ENCODE measurements at regions not wholly inside any gene's neighbourhood (a gene's known extent, or its start where the extent isn't known, plus 50 kb on each side); places are given as distances from the start of the nearest gene placed in this dataset.

GRCh38 chr18:29007986-29008654, 831.2 kb upstream of the CDH2 start:
- Mint-ChIP-seq H3K4me1 (no peaks in the 10 kb centered on the region), H3K27ac (no peak overlapping the region), H3K4me3 (no peak overlapping the region), H3K27me3 (no peaks in the 10 kb centered on the region), H3K36me3 (peaks cover 0 to 3% (median 0%) of the 10 kb centered on the region in 5 donors), H3K9me3 (peaks cover 1 to 18% (median 6%) of the 10 kb centered on the region in 11 donors)
- no peaks in the 10 kb centered on the region for H3K9me3 ChIP-seq (ENCODE audit: control insufficient read depth in 2 of 3, low read length in 3 of 3)
- H3K4me3 ChIP-seq (ENCODE audit: low read length) = no peak overlapping the region
- no peaks in the 10 kb centered on the region for H3K4me1 ChIP-seq (ENCODE audit: control insufficient read depth in 2 of 2, insufficient read depth in 2 of 2, low read length in 2 of 2)
- intact Hi-C loops (cut with micrococcal nuclease) = loop anchor here (10.0 kb wide), 1 partner anchor 63 kb away; no protein-coding TSS in a partner anchor
- no peaks in the 10 kb centered on the region for H3K36me3 ChIP-seq (ENCODE audit: control insufficient read depth in 2 of 3, insufficient read depth in 3 of 3, low read length in 3 of 3)
- DNase-seq (no peak), ATAC-seq (no peak)
- ChIA-PET CTCF (no interaction called here), POLR2A (no interaction called here)
- H3K27me3 ChIP-seq (ENCODE audit: control insufficient read depth in 2 of 2, insufficient read depth in 2 of 2, low read length in 2 of 2) = no peaks in the 10 kb centered on the region
- no peak overlapping the region for H3K27ac ChIP-seq (ENCODE audit: low read depth, low read length)

- no peak overlapping the region for H3K27ac Mint-ChIP-seq
- no peak for ATAC-seq
- Histone ChIP-seq H3K4me1 (ENCODE audit: control insufficient read depth in 2 of 2, insufficient read depth in 2 of 2, low read length in 2 of 2) (no peaks in the 10 kb centered on the region), H3K27me3 (ENCODE audit: control insufficient read depth in 2 of 2, insufficient read depth in 2 of 2, low read length in 2 of 2) (no peaks in the 10 kb centered on the region), H3K4me3 (ENCODE audit: low read length) (no peak overlapping the region), H3K9me3 (ENCODE audit: control insufficient read depth in 2 of 3, low read length in 3 of 3) (peaks cover 0 to 4% (median 0%) of the 10 kb centered on the region in 3 experiments), H3K36me3 (ENCODE audit: control insufficient read depth in 2 of 3, insufficient read depth in 3 of 3, low read length in 3 of 3) (no peaks in the 10 kb centered on the region), H3K27ac (ENCODE audit: low read depth, low read length) (no peak overlapping the region)
- ChIA-PET POLR2A (no interaction called here), CTCF (no interaction called here)
- peaks cover 0 to 23% (median 6%) of the 10 kb centered on the region in 11 donors for H3K9me3 Mint-ChIP-seq
- H3K4me1 Mint-ChIP-seq = no peaks in the 10 kb centered on the region
- peaks cover 0 to 4% (median 0%) of the 10 kb centered on the region in 5 donors for H3K36me3 Mint-ChIP-seq
- DNase-seq = no peak
- H3K27me3 Mint-ChIP-seq = no peaks in the 10 kb centered on the region
- H3K4me3 Mint-ChIP-seq = no peak overlapping the region
- intact Hi-C loops (cut with micrococcal nuclease) = loop anchor here (10.0 kb wide), 1 partner anchor 60 kb away; no protein-coding TSS in a partner anchor
Measured at GRCh38 chr18:29004921-29005320, 828.0 kb upstream of the CDH2 start.

- ChIA-PET CTCF (no interaction called here), POLR2A (no interaction called here)
- ATAC-seq = no peak
- Histone ChIP-seq H3K27me3 (ENCODE audit: control insufficient read depth in 2 of 2, insufficient read depth in 2 of 2, low read length in 2 of 2) (no peaks in the 10 kb centered on the region), H3K4me3 (ENCODE audit: low read length) (no peak overlapping the region), H3K36me3 (ENCODE audit: control insufficient read depth in 2 of 3, insufficient read depth in 3 of 3, low read length in 3 of 3) (no peaks in the 10 kb centered on the region), H3K27ac (ENCODE audit: low read depth, low read length) (no peak overlapping the region), H3K9me3 (ENCODE audit: control insufficient read depth in 2 of 3, low read length in 3 of 3) (peaks cover 0 to 4% (median 0%) of the 10 kb centered on the region in 3 experiments), H3K4me1 (ENCODE audit: control insufficient read depth in 2 of 2, insufficient read depth in 2 of 2, low read length in 2 of 2) (no peaks in the 10 kb centered on the region)
- Mint-ChIP-seq H3K9me3 (peaks cover 0 to 24% (median 7%) of the 10 kb centered on the region in 11 donors), H3K36me3 (peaks cover 0 to 4% (median 0%) of the 10 kb centered on the region in 5 donors), H3K4me1 (no peaks in the 10 kb centered on the region), H3K27ac (no peak overlapping the region), H3K4me3 (no peak overlapping the region), H3K27me3 (no peaks in the 10 kb centered on the region)
- intact Hi-C loops (cut with micrococcal nuclease) = loop anchor here (10.0 kb wide), 1 partner anchor 58 kb away; no protein-coding TSS in a partner anchor
- no peak for DNase-seq
Measured at GRCh38 chr18:29003194-29003593, 826.3 kb upstream of the CDH2 start.

DNA sequence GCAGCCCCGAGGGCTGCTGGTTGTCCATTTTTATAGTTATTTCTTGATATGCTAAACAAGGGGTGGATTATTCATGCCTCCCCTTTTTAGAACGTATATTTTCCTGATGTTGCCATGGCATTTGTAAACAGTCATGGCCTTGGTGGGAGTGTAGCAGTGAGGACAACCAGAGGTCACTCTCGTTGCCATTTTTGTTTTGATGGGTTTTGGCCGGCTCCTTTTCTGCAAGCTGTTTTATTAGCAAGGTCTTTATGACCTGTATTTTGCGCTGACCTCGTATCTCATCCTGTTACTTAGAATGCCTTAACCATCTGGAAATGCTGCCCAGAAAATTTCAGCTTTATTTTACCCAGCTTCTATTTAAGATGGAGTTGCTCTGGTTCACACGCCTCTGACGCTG, 825.8 kb upstream of the CDH2 start:
- intact Hi-C loops (cut with micrococcal nuclease) = loop anchor here (10.0 kb wide), 1 partner anchor 58 kb away; no protein-coding TSS in a partner anchor
- ATAC-seq (no peak), DNase-seq (no peak)
- peaks cover 0 to 24% (median 7%) of the 10 kb centered on the region in 11 donors for H3K9me3 Mint-ChIP-seq
- Histone ChIP-seq H3K27ac (ENCODE audit: low read depth, low read length) (no peak overlapping the region), H3K36me3 (ENCODE audit: control insufficient read depth in 2 of 3, insufficient read depth in 3 of 3, low read length in 3 of 3) (no peaks in the 10 kb centered on the region), H3K4me3 (ENCODE audit: low read length) (no peak overlapping the region), H3K27me3 (ENCODE audit: control insufficient read depth in 2 of 2, insufficient read depth in 2 of 2, low read length in 2 of 2) (no peaks in the 10 kb centered on the region), H3K9me3 (ENCODE audit: control insufficient read depth in 2 of 3, low read length in 3 of 3) (peaks cover 0 to 4% (median 0%) of the 10 kb centered on the region in 3 experiments), H3K4me1 (ENCODE audit: control insufficient read depth in 2 of 2, insufficient read depth in 2 of 2, low read length in 2 of 2) (no peaks in the 10 kb centered on the region)
- ChIA-PET CTCF (no interaction called here), POLR2A (no interaction called here)
- H3K27ac Mint-ChIP-seq = no peak overlapping the region
- peaks cover 0 to 4% (median 0%) of the 10 kb centered on the region in 5 donors for H3K36me3 Mint-ChIP-seq
- no peaks in the 10 kb centered on the region for H3K27me3 Mint-ChIP-seq
- H3K4me1 Mint-ChIP-seq = no peaks in the 10 kb centered on the region
- H3K4me3 Mint-ChIP-seq = no peak overlapping the region

- Histone ChIP-seq H3K9me3 (ENCODE audit: control insufficient read depth in 2 of 3, low read length in 3 of 3) (peaks cover 0 to 4% (median 0%) of the 10 kb centered on the region in 3 experiments), H3K36me3 (ENCODE audit: control insufficient read depth in 2 of 3, insufficient read depth in 3 of 3, low read length in 3 of 3) (no peaks in the 10 kb centered on the region), H3K4me3 (ENCODE audit: low read length) (no peak overlapping the region), H3K27ac (ENCODE audit: low read depth, low read length) (no peak overlapping the region), H3K4me1 (ENCODE audit: control insufficient read depth in 2 of 2, insufficient read depth in 2 of 2, low read length in 2 of 2) (no peaks in the 10 kb centered on the region), H3K27me3 (ENCODE audit: control insufficient read depth in 2 of 2, insufficient read depth in 2 of 2, low read length in 2 of 2) (no peaks in the 10 kb centered on the region)
- CTCF ChIA-PET = no interaction called here
- no peak overlapping the region for H3K4me3 Mint-ChIP-seq
- intact Hi-C loops (cut with micrococcal nuclease) = loop anchor here (10.0 kb wide), 1 partner anchor 55 kb away; no protein-coding TSS in a partner anchor
- H3K27me3 Mint-ChIP-seq = no peaks in the 10 kb centered on the region
- H3K4me1 Mint-ChIP-seq = no peaks in the 10 kb centered on the region
- H3K9me3 Mint-ChIP-seq = peaks cover 0 to 18% (median 7%) of the 10 kb centered on the region in 11 donors
- H3K36me3 Mint-ChIP-seq = peaks cover 0 to 4% (median 0%) of the 10 kb centered on the region in 5 donors
- no peak overlapping the region for H3K27ac Mint-ChIP-seq
- no peak for DNase-seq
- ATAC-seq = no peak
- POLR2A ChIA-PET = no interaction called here
Measured at GRCh38 chr18:28999726-29000125, 822.8 kb upstream of the CDH2 start.

GRCh38 chr18:28995319-28995718, 818.4 kb upstream of the CDH2 start:
- no peaks in the 10 kb centered on the region for H3K9me3 ChIP-seq (ENCODE audit: control insufficient read depth in 2 of 3, low read length in 3 of 3)
- CTCF ChIA-PET = no interaction called here

GRCh38 chr18:28984731-28985130, 807.8 kb upstream of the CDH2 start:
- intact Hi-C loops (cut with micrococcal nuclease) = no loop called here
- H3K4me3 ChIP-seq (ENCODE audit: low read length) = no peak overlapping the region
- Mint-ChIP-seq H3K27me3 (no peaks in the 10 kb centered on the region), H3K27ac (no peak overlapping the region), H3K36me3 (no peaks in the 10 kb centered on the region), H3K4me3 (no peak overlapping the region), H3K4me1 (no peaks in the 10 kb centered on the region), H3K9me3 (peaks cover 0 to 21% (median 6%) of the 10 kb centered on the region in 11 donors)
- H3K9me3 ChIP-seq (ENCODE audit: control insufficient read depth in 2 of 3, low read length in 3 of 3) = no peaks in the 10 kb centered on the region
- no peak for ATAC-seq
- POLR2A ChIA-PET = no interaction called here
- no peaks in the 10 kb centered on the region for H3K36me3 ChIP-seq (ENCODE audit: control insufficient read depth in 2 of 3, insufficient read depth in 3 of 3, low read length in 3 of 3)
- H3K27me3 ChIP-seq (ENCODE audit: control insufficient read depth in 2 of 2, insufficient read depth in 2 of 2, low read length in 2 of 2) = no peaks in the 10 kb centered on the region
- CTCF ChIA-PET = no interaction called here
- DNase-seq = no peak
- no peaks in the 10 kb centered on the region for H3K4me1 ChIP-seq (ENCODE audit: control insufficient read depth in 2 of 2, insufficient read depth in 2 of 2, low read length in 2 of 2)
- H3K27ac ChIP-seq (ENCODE audit: low read depth, low read length) = no peak overlapping the region

More at GRCh38 chr18:28995319-28995718, 818.4 kb upstream of the CDH2 start:
- Mint-ChIP-seq H3K27ac (no peak overlapping the region), H3K4me1 (no peaks in the 10 kb centered on the region), H3K27me3 (no peaks in the 10 kb centered on the region), H3K36me3 (peaks cover 0 to 3% (median 0%) of the 10 kb centered on the region in 5 donors), H3K4me3 (no peak overlapping the region), H3K9me3 (peaks cover 0 to 14% (median 6%) of the 10 kb centered on the region in 11 donors)
- no peak overlapping the region for H3K27ac ChIP-seq (ENCODE audit: low read depth, low read length)
- POLR2A ChIA-PET = no interaction called here
- no peaks in the 10 kb centered on the region for H3K36me3 ChIP-seq (ENCODE audit: control insufficient read depth in 2 of 3, insufficient read depth in 3 of 3, low read length in 3 of 3)
- H3K4me3 ChIP-seq (ENCODE audit: low read length) = no peak overlapping the region
- ATAC-seq (no peak), DNase-seq (no peak)
- intact Hi-C loops (cut with micrococcal nuclease) = no loop called here
- no peaks in the 10 kb centered on the region for H3K27me3 ChIP-seq (ENCODE audit: control insufficient read depth in 2 of 2, insufficient read depth in 2 of 2, low read length in 2 of 2)
- H3K4me1 ChIP-seq (ENCODE audit: control insufficient read depth in 2 of 2, insufficient read depth in 2 of 2, low read length in 2 of 2) = no peaks in the 10 kb centered on the region

Data from naive thymus-derived CD4-positive, alpha-beta T cell (primary cell).